ENCODE measurements at regions not wholly inside any gene's neighbourhood (a gene's known extent, or its start where the extent isn't known, plus 50 kb on each side); places are given as distances from the start of the nearest gene placed in this dataset.

DNA sequence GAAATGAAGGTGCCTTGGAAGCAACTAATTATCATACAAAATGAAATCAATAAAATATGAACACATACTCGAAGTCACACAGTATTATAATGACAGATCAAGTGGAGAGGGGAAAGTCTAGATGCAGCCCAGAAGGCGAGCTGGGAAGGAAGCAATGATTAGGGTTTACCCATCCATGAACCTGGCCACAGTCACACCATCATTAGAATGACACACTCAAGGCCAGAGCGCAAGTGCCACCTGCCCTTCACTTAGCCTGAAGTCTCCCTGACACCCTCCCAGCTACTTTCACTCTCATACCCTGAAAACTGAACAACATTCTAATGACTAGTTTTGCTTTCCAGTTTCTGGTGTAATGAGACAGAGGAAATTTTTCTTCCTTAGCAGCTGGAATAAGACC is 302.8 kb upstream of the JARID2 start:
- no peak for DNase-seq (ENCODE audit: low read depth)

DNA sequence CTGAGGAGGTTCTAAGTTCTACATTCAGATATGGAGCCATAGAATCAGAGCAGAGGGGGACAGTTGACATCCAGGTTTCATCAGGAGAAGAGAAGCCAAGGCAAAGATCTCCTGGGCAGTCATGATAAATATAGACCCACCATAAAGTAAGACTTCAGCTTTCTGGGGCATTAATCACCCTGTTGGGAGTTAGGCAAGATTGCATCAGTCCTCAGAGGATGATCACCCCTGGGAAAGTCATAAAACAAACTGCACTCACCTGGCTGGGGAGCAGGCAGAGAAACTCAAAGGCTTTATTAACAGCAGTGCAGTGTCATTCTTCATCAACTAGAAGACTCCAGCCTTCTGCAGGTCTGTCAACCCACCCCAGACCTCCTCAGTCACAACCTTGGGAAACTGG is 301.3 kb upstream of the JARID2 start:
- no peak for DNase-seq (ENCODE audit: low read depth)

DNA sequence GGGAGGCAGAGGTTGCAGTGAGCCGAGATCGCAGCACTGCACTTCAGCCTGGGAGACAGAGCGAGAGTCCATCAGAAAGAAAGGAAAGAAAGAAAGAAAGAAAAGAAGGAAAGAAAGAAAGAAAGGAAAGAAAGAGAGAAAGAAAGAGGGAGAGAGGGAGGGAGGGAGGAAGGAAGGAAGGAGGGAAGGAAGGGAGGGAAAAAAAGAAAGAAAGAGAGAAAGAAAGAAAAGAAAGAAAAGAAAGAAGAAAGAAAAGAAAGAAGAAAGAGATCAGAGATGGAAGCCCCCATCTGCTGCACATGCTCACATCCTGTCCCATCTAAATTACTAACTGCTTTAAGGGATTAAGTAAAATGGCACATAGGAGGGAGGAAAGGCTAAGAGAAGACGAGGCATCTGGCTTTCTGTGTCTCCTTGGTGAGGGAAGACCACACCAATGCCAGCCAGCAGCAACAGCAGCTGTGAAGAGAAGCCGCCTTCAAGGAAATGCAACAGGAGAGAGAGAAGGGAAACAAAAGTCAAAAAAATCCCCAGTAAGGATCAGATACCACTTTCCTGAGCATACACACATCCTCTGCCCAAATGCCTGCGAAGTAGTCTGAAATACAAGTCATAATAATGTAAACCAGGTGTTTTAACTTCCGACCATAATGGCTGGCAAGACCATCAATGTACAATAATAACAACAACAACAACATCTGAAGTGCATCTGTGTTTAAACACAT is 300.2 kb upstream of the JARID2 start:
- DNase-seq (ENCODE audit: low read depth), result no peak

DNA sequence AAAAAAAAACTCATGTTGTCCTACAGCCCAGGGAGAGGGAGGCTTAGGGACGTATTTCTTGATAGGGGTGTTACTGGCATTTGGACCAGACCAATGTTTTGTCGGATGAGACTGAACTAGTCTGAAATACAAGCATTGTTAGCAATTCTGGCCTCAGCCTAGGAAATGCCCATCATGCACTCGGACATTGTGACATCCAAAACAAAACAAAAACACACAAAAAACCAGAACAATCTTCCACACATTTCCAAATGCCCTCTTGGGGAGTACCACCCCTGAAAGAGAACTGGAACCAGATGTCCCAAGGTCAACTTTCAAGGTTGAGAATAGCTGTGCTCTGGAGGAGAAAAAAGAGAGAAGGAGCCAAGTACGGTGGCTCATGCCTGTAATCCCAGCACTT is 299.1 kb upstream of the JARID2 start:
- DNase-seq (ENCODE audit: low read depth), result no peak

DNA sequence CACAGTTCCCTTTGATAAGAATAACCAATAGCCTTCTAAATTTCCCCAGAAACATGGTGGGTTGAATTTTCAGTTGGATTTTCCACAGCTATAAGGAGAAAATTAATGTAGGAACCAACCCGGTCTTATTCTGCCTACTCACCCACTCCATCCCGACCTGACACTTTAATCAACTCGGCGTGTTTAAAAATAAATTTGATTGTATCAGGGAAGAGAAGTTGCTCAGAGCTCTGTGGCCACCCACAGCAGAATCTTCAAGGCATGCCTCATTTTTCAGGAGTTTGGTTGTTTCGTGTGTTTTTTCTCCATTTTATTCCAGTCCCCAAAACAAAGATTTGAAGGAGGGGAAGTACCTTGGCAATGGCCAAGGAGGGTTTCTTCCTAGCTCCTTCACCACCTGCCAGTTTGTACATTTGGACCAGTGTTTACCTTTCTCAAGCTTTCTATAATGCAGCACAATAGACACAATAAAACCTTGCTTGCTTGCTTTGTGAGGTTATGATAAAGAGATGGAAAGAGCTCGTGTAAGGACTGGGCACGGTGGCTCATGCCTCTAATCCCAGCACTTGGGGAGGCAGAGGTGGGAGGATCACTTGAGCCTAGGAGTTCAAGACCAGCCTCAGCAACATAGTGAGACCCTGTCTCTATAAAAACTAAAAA is 297.2 kb upstream of the JARID2 start:
- DNase-seq (ENCODE audit: low read depth), result no peak

DNA sequence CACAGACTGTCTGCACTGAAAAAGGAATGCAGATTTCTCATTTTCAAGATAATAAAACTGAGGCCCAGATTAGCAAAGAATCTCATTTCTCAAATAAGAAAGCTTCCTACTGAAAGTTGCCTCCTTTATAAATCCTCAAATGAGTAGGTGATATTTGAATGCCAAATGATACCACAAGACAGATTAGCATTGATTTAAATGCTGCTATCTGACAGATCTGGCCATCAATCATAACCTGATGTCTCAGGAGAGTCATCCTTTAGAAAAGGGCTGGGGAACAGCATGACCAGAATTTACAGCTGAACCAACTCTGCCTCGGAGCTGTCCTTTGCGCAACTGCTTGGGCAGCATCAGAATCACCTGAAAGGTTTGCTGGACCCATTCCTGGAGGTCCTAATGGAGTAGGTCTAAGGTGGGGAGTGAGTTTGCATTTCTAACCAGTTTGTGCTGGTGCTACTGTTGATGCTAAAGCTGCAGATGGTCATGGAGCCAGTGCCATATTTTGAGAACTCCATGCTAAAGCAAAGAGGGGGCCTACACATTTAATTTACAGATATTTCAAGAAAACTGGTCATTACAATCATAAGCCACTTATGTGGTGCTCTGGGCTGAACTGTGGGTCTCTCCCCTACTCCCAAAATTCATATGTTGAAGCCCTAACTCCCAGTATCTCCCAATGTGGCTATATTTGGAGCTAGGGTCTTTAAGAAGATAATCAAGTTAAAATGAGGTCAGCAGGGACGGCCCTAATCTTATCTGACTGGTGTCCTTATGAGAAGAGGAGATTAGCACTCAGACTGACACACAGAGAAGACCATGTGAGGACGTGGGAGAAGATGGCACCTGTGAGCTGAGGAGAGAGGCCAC is 295.5 kb upstream of the JARID2 start:
- no peak for DNase-seq (ENCODE audit: low read depth)

DNA sequence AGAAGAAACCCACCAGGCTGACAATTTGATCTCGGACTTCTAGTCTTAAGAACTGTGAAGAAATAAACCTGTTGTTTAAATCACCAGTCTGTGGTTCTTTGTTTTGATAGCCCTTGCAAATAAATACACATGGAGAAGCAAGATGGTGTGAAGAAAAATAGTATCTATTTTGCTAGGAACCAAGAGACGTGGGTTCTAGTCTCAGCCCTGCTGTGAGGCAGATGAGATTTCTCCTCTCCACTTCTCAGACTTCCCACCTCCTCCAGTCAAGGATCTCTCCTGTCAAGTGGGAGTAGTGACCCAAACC is 294.9 kb upstream of the JARID2 start:
- no peak for DNase-seq (ENCODE audit: low read depth)

DNA sequence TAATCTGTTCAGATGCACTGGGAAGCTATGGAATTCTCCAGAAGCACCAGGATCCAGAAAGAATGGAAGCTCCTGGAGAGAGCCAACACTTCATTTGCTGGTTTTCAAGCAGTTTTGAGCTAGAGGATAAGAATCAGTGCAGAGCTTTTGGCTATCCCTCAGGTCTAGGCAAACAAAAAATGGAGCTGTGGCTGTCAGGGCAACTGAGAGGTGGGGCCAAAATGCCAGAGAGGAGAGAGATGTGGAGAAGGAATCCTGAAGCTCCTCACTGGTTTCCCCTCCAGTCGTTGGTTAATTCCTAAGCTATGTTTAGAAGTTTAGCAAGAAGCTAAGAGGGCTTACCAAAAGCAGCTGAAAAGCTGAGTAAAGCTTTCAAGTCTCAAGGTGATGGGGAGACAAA is 294.2 kb upstream of the JARID2 start:
- peak; percentile 52 for DNase-seq (ENCODE audit: low read depth)

DNA sequence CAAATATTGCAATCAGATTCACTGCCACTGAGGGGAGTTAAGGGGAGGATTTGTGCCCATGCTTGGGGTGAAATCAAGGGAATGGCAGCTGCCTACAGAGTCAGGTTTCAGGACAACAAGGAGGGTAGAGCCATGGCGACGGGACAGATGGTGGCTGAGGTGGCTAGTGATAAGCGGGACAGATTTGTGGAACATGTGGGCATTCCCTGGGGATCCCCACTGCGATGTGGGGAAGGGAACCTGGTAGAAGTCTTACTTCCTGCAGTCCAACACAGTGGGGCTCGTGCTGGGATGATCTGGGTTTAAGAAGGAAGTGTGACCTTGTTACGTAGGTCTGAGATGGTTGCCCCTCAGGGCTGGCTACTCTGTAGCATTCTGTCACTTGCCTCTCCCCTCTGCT is 292.0 kb upstream of the JARID2 start:
- peak; percentile 85 for DNase-seq (ENCODE audit: low read depth)

DNA sequence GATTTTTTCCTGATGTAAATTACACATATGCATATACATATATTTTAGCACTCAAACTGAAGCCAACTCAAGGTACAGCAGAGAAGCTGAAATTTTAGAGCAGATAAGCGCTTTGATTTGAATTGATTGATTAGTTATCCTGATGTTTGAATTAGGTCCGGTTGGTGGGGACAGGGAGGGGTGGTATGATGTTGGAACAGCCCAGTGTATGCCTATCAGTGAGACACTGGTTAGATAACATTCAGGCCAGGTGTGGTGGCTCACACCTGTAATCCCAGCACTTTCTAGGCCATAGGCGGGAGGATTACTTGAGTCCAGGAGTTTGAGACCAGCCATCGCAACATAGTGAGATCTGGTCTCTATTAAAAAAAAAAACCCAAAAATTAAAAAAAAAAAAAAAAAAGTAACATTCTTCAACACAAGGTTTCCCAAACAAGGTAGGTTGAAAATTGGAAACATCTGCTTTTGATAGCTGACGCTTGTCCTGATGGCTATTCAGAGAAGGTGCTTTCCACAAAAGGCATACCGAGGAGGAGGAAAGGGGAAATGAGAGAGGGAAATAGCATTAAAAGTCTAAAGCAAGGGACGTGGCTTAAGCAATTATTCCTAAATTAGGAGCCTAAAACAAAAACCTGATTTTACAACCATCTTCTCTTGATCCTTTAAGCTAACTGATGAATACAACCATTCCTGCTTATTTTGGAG is 288.4 kb upstream of the JARID2 start:
- no peak for DNase-seq (ENCODE audit: low read depth)

DNA sequence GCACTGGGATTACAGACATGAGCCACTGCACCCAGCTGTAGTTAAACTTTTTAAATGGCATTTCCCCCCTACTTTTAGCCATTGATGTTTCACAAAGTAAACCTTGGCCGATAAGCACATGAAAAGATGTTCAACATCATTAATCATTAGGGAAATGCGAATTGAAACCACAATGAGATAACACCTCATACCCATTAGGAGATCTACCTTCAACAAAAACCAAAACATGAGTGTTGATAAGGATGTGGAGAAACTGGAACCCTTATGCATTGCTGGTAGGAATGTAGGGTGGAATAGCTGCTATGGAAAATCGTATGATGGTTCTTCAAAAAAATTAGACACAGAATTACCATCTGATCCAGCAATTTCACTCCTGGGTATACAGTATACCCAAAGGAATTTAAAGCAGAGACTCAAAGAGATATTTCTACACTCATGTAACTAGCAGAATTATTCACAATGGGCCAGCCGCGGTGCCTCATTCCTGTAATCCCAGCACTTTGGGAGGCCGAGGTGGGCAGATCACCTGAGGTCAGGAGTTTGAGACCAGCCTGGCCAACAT is 286.5 kb upstream of the JARID2 start:
- DNase-seq (ENCODE audit: low read depth), result no peak

DNA sequence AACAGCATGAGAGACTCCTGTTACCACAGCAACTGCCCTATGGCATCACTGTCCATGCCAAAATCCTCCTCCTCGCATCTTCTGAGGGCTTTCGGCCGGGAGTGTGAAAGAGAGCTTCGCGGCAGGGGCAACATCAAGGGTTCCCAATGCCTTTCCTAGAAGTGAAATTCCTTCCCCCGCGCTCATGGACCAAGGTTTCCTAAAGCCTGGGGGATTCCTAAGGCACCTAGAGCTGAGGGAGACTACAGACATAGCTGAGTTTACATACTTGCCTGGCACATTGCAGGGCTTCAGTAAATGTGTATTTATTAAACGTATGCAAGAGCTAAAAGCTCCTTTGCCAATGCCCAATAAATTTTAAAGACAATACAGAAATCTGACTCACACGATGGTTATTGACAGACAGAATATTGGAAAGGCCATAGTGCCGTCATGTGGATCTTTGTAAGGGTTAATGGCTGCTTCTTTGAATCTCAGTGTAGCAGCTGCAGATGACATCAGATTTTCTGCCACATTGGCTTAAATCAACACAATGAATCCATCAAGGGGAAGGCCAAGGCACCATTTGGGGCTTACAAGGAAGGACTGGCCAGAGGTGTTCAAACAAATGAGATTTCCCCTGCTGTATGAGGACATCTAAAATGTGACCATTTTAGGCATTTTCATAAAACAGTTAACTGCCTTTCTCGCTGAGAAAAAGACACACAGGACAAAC is 281.2 kb upstream of the JARID2 start:
- no peak for DNase-seq (ENCODE audit: low read depth)

DNA sequence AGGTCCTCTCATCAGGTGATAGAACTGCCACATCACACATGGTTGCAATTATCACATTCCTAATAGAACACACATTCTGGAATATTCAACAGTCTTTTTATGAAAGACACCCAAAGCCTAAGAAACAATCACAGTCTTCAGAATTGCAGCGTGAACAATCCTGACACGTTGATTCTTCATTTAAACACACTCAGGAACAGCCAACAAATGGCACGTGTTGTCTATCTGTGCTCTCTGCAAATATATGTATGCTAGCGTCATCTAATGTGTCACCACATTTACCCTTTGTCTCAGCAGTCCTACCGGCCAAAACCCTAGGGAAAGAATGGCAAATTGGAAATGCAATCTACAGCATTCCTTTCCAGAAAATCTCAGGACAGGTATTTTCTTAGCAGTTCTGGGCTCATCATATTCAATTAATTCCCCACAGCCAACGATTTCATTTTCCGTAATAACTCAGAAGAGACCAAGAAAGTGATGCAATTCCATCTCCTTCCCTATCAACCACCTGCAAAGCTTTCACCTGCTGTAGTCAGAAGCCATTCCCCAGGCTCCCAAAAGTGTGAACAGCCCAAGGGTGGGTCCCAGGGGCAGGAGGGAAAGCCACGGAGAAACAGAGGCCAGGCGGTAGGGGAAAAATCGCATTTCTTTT is 280.3 kb upstream of the JARID2 start:
- DNase-seq (ENCODE audit: low read depth), result no peak

DNA sequence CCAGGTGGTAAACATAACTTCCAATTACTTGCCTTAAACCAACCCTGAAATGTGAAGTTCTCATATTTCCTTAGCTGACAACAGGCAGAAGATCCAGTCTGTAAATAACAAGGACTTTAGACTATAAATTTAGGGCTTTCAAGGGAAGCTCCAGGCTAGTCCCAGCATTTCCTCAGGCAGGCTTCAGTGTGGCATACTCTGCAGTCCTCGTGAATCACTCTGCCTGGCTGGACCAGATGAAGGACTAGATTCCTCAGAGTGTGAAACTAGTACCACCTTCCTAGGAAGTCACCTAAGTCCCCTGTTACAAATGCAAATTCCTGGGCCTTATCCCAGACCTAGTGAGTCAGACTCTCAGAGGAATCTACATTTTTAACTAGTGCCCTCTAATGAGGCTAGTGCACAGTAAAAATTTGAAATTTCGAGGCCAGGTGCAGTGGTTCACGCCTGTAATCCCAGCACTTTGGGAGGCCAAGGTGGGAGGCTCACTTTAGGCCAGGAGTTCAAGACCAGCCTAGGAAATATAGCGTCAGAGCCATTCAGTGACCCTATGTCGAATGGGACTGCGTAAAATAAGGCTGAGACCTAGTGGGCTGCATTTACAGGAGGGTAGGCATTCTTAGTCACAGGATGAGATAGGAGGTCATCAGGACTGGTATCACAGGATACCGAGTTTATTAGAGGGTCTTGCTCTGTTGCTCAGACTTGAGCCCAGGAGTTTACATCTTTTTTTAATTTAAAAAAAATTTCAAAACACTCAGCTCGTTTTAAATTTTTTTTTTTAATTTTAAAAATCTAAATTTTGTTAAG is 279.6 kb upstream of the JARID2 start:
- no peak for DNase-seq (ENCODE audit: low read depth)

DNA sequence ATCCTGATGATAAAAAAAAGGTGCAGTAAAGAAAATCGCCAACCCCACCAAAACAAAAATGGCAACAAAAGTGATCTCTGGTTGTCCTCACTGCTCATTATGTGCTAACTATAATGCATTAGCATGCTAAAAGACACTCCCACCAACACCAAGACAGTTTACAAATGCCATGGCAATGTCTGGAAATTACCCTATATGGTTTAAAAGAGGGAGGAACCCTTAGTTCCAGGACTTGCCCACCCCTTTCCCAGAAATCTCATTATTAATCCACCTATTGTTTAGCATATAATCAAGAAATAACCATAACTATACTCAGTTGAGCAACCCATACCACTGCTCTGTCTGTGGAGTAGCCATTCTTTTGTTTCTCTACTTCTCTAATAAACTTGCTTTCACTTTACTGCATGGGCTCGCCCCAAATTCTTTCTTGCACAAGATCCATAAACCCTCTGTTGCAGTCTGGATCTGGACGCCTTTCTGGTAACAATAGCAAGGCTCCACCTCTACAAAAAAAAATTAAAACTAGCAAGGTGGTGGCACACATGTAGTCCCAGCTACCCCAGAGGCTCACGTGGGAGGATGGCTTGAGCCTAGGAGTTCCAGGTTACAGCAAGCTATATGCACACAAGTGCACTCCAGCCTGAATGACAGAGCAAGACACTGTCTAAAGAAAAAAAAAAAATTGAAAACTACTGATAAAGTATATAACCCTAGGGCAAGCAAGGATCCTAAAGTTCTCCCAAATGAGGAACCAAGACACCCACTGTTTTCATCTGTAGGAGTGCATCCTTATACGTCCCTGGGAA is 278.8 kb upstream of the JARID2 start:
- DNase-seq (ENCODE audit: low read depth), result no peak

DNA sequence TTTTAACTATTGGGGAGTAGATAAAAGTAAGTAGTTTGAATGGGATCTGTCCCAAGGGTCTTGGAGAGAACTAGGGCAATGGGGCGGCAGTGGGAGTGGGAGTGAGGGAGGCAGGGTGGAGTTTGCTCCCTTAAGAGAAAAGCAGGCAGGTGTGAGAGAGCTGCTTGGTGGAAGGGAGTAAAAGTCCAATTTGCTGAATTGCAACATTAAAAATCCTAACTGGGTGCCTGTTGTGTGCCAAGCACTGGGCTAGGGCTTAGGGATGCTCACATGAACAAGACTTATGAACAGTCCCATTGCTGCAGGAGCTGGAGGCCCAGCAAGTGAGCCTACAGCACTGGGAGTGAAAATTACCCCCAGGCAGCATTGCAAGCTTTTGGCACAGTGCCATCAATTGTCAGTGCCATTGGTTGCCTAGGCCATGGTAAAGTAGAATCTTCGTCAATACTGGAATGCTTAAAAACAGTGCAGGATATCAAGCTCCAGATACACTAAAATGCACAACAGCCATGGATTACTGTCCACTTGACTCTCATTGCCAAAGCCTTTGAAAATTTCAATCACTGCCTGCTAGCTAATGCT is 277.7 kb upstream of the JARID2 start:
- no peak for DNase-seq (ENCODE audit: low read depth)

DNA sequence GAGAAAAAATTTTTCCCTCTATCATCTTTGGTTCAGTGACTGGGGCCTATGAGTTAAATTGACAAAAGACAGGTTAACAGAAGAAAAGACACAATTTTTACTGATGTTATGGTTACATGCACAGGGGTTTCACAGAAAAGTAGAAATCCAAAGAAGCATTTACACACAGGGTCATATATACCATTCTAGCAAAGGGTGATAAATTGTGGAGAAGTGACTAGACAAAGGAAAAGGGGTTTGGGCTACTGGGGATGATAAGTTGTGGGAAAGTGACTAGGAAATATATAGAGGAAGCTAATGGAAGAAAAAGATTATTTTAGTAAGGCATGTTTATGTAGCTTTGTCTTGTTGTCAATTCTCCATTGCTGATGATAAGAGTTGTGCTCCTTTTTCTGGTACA is 276.7 kb upstream of the JARID2 start:
- no peak for DNase-seq (ENCODE audit: low read depth)

DNA sequence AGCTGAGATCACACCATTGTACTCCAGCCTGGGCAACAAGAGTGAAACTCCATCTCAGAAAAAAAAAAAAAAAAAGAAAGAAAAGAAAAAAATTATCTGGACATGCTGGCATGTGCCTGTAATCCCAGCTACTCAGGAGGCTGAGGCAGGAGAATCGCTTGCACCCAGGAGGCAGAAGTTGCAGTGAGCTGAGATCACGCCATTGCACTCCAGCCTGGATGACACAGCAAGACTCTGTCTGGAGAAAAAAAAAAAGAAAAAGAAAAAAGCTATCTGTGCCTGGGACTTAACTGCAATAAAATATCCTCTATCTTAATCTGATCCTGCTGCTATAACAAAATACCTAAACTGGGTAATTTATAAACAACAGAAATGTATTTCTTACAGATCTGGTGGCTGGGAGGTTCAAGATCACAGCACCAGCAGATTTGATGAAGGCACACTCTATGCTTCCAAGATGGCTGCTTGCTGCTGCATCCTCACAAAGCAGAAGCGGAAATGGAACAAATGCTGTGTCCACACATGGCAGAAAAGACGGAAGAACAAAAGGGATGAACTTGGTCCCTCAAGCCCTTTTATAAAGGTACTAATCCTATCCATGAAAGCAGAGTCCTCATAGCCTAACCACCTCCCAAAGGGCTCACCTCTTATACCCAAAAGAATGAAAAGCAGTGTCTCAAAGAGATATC is 273.3 kb upstream of the JARID2 start:
- DNase-seq (ENCODE audit: low read depth), result no peak

Measured in myocyte (in vitro differentiated cells).